HEK293 (cell line): ENCODE measurements at regions not wholly inside any gene's neighbourhood (a gene's known extent, or its start where the extent isn't known, plus 50 kb on each side); places are given as distances from the start of the nearest gene placed in this dataset.

Experiments used
- CTCF ChIA-PET: fragments of 350-600 bp; formaldehyde crosslinking; extraction: SDS; loops from one replicate; lab custom pipeline; 2021; ENCODE audit warnings: antibody characterized with exemption; lab: Yijun Ruan, JAX
- POLR2A ChIA-PET: fragments of 300-600 bp; formaldehyde crosslinking; extraction: SDS; loops from one replicate; lab custom pipeline; 2020; ENCODE audit warnings: antibody characterized with exemption, inconsistent platforms; lab: Yijun Ruan, JAX
- H3K27ac ChIP-seq: fragments of 200-500 bp; sonication (Bioruptor generic); 2 replicates; pipeline ENCODE4 v1.5.1; 2014; ENCODE audit warnings: low read depth, low read length, control low read depth, inconsistent platforms; ENCODE audit errors: extremely low read depth
- H3K36me3 ChIP-seq, 2 experiments: fragments of 200-500 bp in 1 of 2; sonication (Bioruptor generic) in 1 of 2; 1 replicate in 1 of 2; 2 replicates in 1 of 2; pipeline ENCODE4 v1.5.1; 2014 to 2017; ENCODE audit warnings: inconsistent platforms in 2 of 2, low read length in 2 of 2; ENCODE audit not compliant: control insufficient read depth in 2 of 2, insufficient read depth in 1 of 2
- H3K4me1 ChIP-seq: fragments of 200-500 bp; sonication (Bioruptor generic); 2 replicates; pipeline ENCODE4 v1.5.1; 2014; ENCODE audit warnings: mild to moderate bottlenecking, low read length, inconsistent platforms; ENCODE audit not compliant: control insufficient read depth, insufficient read depth
- H3K4me3 ChIP-seq: 2 replicates; pipeline ENCODE4 v1.5.1; 2011; ENCODE audit warnings: low read depth, mild to moderate bottlenecking, control low read depth, low read length, moderate library complexity
- H3K9me3 ChIP-seq: fragments of 200-500 bp; sonication (Bioruptor generic); 2 replicates; pipeline ENCODE4 v1.5.1; 2014; ENCODE audit warnings: low read depth, low read length, inconsistent platforms; ENCODE audit not compliant: control insufficient read depth, insufficient read depth
- BCL11B ChIP-seq: fragments of 450-650 bp; formaldehyde crosslinking; IDR thresholded peaks from 2 replicates; pipeline ENCODE4 v1.5.1; 2016; ENCODE audit warnings: low read depth, missing biosample characterization, missing genetic modification characterization
- CTCF ChIP-seq: fragments of 450-650 bp; formaldehyde crosslinking; IDR thresholded peaks from 2 replicates; pipeline ENCODE4 v1.5.1; 2016; ENCODE audit warnings: missing biosample characterization, missing genetic modification characterization
- EGR2 ChIP-seq: fragments of 450-650 bp; formaldehyde crosslinking; IDR thresholded peaks from 2 replicates; pipeline ENCODE4 v1.5.1; 2016; ENCODE audit warnings: low read depth, missing biosample characterization, missing genetic modification characterization
- KLF10 ChIP-seq: fragments of 450-650 bp; IDR thresholded peaks from 2 replicates; pipeline ENCODE4 v1.5.1; 2018; ENCODE audit warnings: missing biosample characterization, mild to moderate bottlenecking, missing genetic modification characterization
- KLF17 ChIP-seq: fragments of 450-650 bp; formaldehyde crosslinking; IDR thresholded peaks from 2 replicates; pipeline ENCODE4 v1.5.1; 2016; ENCODE audit warnings: missing biosample characterization, missing genetic modification characterization
- RBAK ChIP-seq: fragments of 450-650 bp; formaldehyde crosslinking; IDR thresholded peaks from 2 replicates; pipeline ENCODE4 v1.5.1; 2016; ENCODE audit warnings: missing biosample characterization, missing genetic modification characterization
- SP7 ChIP-seq: fragments of 450-650 bp; formaldehyde crosslinking; IDR thresholded peaks from 2 replicates; pipeline ENCODE4 v1.5.1; 2016; ENCODE audit warnings: missing biosample characterization, missing genetic modification characterization
- TCF7L2 ChIP-seq: IDR thresholded peaks from 2 replicates; pipeline ENCODE4 v1.6.1; 2011; ENCODE audit warnings: low read depth, mild to moderate bottlenecking, inconsistent platforms, low read length, moderate library complexity, borderline replicate concordance
- YY1 ChIP-seq: fragments of 450-650 bp; formaldehyde crosslinking; IDR thresholded peaks from 2 replicates; pipeline ENCODE4 v1.5.1; 2018; ENCODE audit warnings: missing biosample characterization, missing genetic modification characterization
- ZBTB26 ChIP-seq: fragments of 450-650 bp; formaldehyde crosslinking; optimal IDR thresholded peaks from 2 replicates; pipeline ENCODE3; 2016; ENCODE audit warnings: missing biosample characterization, mild to moderate bottlenecking, missing genetic modification characterization
- ZNF10 ChIP-seq: fragments of 450-650 bp; formaldehyde crosslinking; IDR thresholded peaks from 2 replicates; pipeline ENCODE4 v1.5.1; 2017; ENCODE audit warnings: missing biosample characterization, missing genetic modification characterization
- ZNF114 ChIP-seq: fragments of 450-650 bp; formaldehyde crosslinking; IDR thresholded peaks from 2 replicates; pipeline ENCODE4 v1.5.0; 2017; ENCODE audit warnings: missing biosample characterization, missing genetic modification characterization
- ZNF155 ChIP-seq: fragments of 450-650 bp; formaldehyde crosslinking; IDR thresholded peaks from 2 replicates; pipeline ENCODE4 v1.5.1; 2016; ENCODE audit warnings: missing biosample characterization, missing genetic modification characterization
- ZNF211 ChIP-seq: fragments of 450-650 bp; formaldehyde crosslinking; IDR thresholded peaks from 2 replicates; pipeline ENCODE4 v1.5.1; 2016; ENCODE audit warnings: low read depth, missing biosample characterization, missing genetic modification characterization
- ZNF366 ChIP-seq: fragments of 450-650 bp; formaldehyde crosslinking; conservative IDR thresholded peaks from 2 replicates; pipeline ENCODE4 v1.5.1; 2016; ENCODE audit warnings: missing biosample characterization, missing genetic modification characterization
- ZNF416 ChIP-seq: fragments of 450-650 bp; formaldehyde crosslinking; IDR thresholded peaks from 2 replicates; pipeline ENCODE4 v1.5.1; 2016; ENCODE audit warnings: missing biosample characterization, missing genetic modification characterization
- ZNF501 ChIP-seq: fragments of 450-650 bp; formaldehyde crosslinking; IDR thresholded peaks from 2 replicates; pipeline ENCODE4 v1.5.1; 2016; ENCODE audit warnings: missing biosample characterization, missing genetic modification characterization
- ZNF544 ChIP-seq: fragments of 450-650 bp; formaldehyde crosslinking; IDR thresholded peaks from 2 replicates; pipeline ENCODE4 v1.5.0; 2017; ENCODE audit warnings: missing biosample characterization, missing genetic modification characterization
- ZNF558 ChIP-seq: fragments of 450-650 bp; formaldehyde crosslinking; IDR thresholded peaks from 2 replicates; pipeline ENCODE4 v1.5.1; 2016; ENCODE audit warnings: missing biosample characterization, missing genetic modification characterization
- ZNF560 ChIP-seq: fragments of 450-650 bp; formaldehyde crosslinking; IDR thresholded peaks from 2 replicates; pipeline ENCODE4 v1.5.1; 2017; ENCODE audit warnings: missing biosample characterization, missing genetic modification characterization, borderline replicate concordance
- ZNF561 ChIP-seq: fragments of 450-650 bp; IDR thresholded peaks from 2 replicates; pipeline ENCODE4 v1.5.1; 2018; ENCODE audit warnings: missing biosample characterization, missing genetic modification characterization, borderline replicate concordance
- ZNF580 ChIP-seq: fragments of 450-650 bp; formaldehyde crosslinking; IDR thresholded peaks from 2 replicates; pipeline ENCODE4 v1.5.1; 2016; ENCODE audit warnings: missing biosample characterization, missing genetic modification characterization
- ZNF707 ChIP-seq: fragments of 450-650 bp; formaldehyde crosslinking; IDR thresholded peaks from 2 replicates; pipeline ENCODE4 v1.5.1; 2016; ENCODE audit warnings: missing biosample characterization, missing genetic modification characterization
- ZNF843 ChIP-seq: fragments of 450-650 bp; formaldehyde crosslinking; IDR thresholded peaks from 2 replicates; pipeline ENCODE4 v1.5.1; 2016; ENCODE audit warnings: missing biosample characterization, missing genetic modification characterization
- TF ChIP-seq, protein P1 (sequence below): fragments of 450-650 bp; formaldehyde crosslinking; IDR thresholded peaks from 2 replicates; pipeline ENCODE4 v1.5.1; 2016; ENCODE audit warnings: missing biosample characterization, missing genetic modification characterization
- TF ChIP-seq, protein P2 (sequence below): IDR thresholded peaks from 2 replicates; pipeline ENCODE4 v1.6.1; 2011; ENCODE audit warnings: mild to moderate bottlenecking, low read depth, low read length, borderline replicate concordance

DNA sequence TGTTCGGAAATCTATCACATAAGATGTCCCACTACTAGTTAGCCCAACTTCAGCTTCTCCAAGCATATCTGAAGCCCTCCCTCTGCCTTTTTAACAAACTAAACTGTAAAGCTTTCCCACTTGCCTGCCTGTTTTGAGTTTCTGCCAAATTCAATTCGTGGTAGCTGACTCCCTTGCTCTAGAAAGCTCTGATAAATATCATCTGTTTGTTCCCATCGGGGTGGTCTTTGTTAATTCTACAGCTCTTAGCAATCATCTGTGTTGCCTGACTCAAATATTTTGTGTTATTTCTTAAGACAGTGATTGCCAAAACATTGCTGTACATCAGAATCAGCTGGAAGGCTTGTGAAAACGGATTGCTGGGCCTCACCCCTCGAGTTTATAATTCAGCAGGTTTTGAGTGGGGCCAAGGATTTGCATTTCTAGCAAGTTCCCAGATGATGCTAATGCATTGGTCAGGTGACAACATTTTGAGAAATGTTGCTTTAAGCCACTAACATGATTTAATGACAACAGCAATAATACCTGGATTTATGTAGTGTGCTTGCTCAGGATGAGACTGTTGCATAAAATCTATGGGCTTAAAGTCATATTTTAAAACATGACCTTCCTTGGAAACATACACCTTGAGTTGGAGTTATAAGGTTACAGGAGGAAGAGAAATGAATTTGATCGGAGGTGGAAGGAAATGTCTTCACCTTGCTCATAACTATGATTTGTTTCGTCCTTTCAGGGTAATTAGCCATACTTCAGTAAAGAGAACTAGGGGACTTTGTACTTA lies 631.9 kb downstream of the PSAT1 start:
- H3K9me3 ChIP-seq = no peaks in the 10 kb centered on the region
- ChIA-PET CTCF (interaction anchor here (1.2 kb wide), 1 partner anchor 13 kb away, joined by 3 read pairs; no protein-coding TSS in a partner anchor), POLR2A (no interaction called here)
- TF ChIP-seq BCL11B (tag by site-specific recombination) = no peak
- no peak for TF ChIP-seq YY1 (tag by site-specific recombination)
- no peak for TF ChIP-seq ZNF560
- no peak for TF ChIP-seq ZNF558
- TF ChIP-seq ZNF416 (tag by site-specific recombination) = no peak
- TF ChIP-seq ZNF211 (tag by site-specific recombination) = no peak
- TF ChIP-seq ZNF366 (tag by site-specific recombination) = no peak
- TF ChIP-seq, protein P1, sequence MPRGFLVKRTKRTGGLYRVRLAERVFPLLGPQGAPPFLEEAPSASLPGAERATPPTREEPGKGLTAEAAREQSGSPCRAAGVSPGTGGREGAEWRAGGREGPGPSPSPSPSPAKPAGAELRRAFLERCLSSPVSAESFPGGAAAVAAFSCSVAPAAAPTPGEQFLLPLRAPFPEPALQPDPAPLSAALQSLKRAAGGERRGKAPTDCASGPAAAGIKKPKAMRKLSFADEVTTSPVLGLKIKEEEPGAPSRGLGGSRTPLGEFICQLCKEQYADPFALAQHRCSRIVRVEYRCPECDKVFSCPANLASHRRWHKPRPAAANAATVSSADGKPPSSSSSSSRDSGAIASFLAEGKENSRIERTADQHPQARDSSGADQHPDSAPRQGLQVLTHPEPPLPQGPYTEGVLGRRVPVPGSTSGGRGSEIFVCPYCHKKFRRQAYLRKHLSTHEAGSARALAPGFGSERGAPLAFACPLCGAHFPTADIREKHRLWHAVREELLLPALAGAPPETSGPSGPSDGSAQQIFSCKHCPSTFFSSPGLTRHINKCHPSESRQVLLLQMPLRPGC (tag by site-specific recombination) = no peak
- TF ChIP-seq ZNF544 = no peak
- TF ChIP-seq ZNF155 (tag by site-specific recombination) = no peak
- no peak for TF ChIP-seq ZNF843 (tag by site-specific recombination)
- TF ChIP-seq EGR2 (tag by site-specific recombination) = no peak
- no peak for TF ChIP-seq ZNF561 (tag by site-specific recombination)
- TF ChIP-seq, protein P2, sequence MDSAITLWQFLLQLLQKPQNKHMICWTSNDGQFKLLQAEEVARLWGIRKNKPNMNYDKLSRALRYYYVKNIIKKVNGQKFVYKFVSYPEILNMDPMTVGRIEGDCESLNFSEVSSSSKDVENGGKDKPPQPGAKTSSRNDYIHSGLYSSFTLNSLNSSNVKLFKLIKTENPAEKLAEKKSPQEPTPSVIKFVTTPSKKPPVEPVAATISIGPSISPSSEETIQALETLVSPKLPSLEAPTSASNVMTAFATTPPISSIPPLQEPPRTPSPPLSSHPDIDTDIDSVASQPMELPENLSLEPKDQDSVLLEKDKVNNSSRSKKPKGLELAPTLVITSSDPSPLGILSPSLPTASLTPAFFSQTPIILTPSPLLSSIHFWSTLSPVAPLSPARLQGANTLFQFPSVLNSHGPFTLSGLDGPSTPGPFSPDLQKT = no peak
- no peak for TF ChIP-seq RBAK (tag by site-specific recombination)
- no peak for TF ChIP-seq KLF10
- TF ChIP-seq ZBTB26 (tag by site-specific recombination) = no peak
- TF ChIP-seq ZNF580 (tag by site-specific recombination) = no peak
- TF ChIP-seq ZNF707 (tag by site-specific recombination) = no peak
- H3K27ac ChIP-seq = no peak overlapping the region
- H3K36me3 ChIP-seq = no peaks in the 10 kb centered on the region
- no peak overlapping the region for H3K4me3 ChIP-seq
- H3K4me1 ChIP-seq = no peaks in the 10 kb centered on the region

DNA sequence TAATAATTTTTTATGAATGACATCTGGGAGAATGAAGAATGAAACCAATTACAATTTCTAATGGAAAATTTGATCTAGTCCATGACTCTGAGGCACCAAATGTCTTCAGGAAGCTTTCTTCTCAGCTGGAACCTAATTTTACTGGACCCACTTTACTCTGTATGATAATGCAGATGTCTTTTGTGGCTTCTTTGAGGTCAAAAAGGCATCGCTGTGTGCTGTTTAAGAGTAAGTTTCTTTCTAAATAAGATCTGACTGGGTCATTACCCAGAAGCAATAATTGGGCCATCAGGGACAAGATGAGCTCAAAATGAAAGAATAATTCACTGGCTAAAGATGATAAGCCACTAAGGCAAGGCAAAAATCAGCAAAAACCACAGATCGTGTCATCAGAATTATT lies 633.4 kb downstream of the PSAT1 start:
- ChIA-PET CTCF (interaction anchor here (0.6 kb wide), 1 partner anchor 12 kb away, joined by 4 read pairs; no protein-coding TSS in a partner anchor), POLR2A (no interaction called here)
- Histone ChIP-seq H3K9me3 (no peaks in the 10 kb centered on the region), H3K27ac (no peak overlapping the region), H3K4me1 (no peaks in the 10 kb centered on the region), H3K4me3 (no peak overlapping the region), H3K36me3 (no peaks in the 10 kb centered on the region)
- TF ChIP-seq TCF7L2 = no peak
- TF ChIP-seq SP7 (tag by site-specific recombination) = no peak
- no peak for TF ChIP-seq ZNF501
- TF ChIP-seq KLF17 = no peak
- TF ChIP-seq ZNF560 = no peak
- TF ChIP-seq ZNF10 = no peak
- TF ChIP-seq ZNF114 (tag by site-specific recombination) = no peak
- no peak for TF ChIP-seq CTCF (tag by site-specific recombination)
